ENCODE measurements at regions not wholly inside any gene's neighbourhood (a gene's known extent, or its start where the extent isn't known, plus 50 kb on each side); places are given as distances from the start of the nearest gene placed in this dataset.

- TF ChIP-seq, protein P1, sequence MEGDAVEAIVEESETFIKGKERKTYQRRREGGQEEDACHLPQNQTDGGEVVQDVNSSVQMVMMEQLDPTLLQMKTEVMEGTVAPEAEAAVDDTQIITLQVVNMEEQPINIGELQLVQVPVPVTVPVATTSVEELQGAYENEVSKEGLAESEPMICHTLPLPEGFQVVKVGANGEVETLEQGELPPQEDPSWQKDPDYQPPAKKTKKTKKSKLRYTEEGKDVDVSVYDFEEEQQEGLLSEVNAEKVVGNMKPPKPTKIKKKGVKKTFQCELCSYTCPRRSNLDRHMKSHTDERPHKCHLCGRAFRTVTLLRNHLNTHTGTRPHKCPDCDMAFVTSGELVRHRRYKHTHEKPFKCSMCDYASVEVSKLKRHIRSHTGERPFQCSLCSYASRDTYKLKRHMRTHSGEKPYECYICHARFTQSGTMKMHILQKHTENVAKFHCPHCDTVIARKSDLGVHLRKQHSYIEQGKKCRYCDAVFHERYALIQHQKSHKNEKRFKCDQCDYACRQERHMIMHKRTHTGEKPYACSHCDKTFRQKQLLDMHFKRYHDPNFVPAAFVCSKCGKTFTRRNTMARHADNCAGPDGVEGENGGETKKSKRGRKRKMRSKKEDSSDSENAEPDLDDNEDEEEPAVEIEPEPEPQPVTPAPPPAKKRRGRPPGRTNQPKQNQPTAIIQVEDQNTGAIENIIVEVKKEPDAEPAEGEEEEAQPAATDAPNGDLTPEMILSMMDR (conservative IDR thresholded peaks at IDR 0.05; ENCODE audit: control insufficient read depth, insufficient read depth, low read depth, low read length) = no peak
- no peak for DNase-seq (ENCODE audit: low read depth)
- no peak overlapping the region for H3K4me3 ChIP-seq (ENCODE audit: control insufficient read depth, low read depth, low read length)
Measured at GRCh38 chr5:4410151-4410550, 730.0 kb upstream of the ADAMTS16 start.

DNA sequence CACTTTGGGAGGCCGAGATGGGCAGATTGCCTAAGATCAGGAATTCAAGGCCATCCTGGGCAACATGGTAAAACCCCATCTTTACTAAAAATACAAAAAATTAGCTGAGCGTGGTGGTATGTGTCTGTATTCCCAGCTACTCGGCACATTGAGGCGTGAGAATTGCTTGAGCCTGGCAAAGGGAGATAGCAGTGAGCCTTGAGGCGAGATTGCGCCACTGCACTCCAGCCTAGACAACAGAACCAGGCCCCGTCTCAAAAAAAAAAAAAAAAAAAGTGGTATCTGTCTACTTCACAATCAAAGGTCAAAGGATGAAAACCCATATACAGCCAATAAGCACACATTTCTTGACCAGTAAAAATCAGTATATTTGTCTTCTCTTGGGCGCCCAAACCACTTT is 728.5 kb upstream of the ADAMTS16 start:
- DNase-seq (ENCODE audit: low read depth) = no peak
- H3K4me3 ChIP-seq (ENCODE audit: control insufficient read depth, low read depth, low read length) = no peak overlapping the region
- TF ChIP-seq, protein P1 (conservative IDR thresholded peaks at IDR 0.05; ENCODE audit: control insufficient read depth, insufficient read depth, low read depth, low read length) = no peak

- TF ChIP-seq, protein P1 (conservative IDR thresholded peaks at IDR 0.05; ENCODE audit: control insufficient read depth, insufficient read depth, low read depth, low read length) = no peak
- H3K4me3 ChIP-seq (ENCODE audit: control insufficient read depth, low read depth, low read length) = no peak overlapping the region
- no peak for DNase-seq (ENCODE audit: low read depth)
Measured at GRCh38 chr5:4413996-4414395, 726.1 kb upstream of the ADAMTS16 start.

- DNase-seq (ENCODE audit: low read depth) = no peak
- TF ChIP-seq, protein P1 (conservative IDR thresholded peaks at IDR 0.05; ENCODE audit: control insufficient read depth, insufficient read depth, low read depth, low read length) = no peak
- no peak overlapping the region for H3K4me3 ChIP-seq (ENCODE audit: control insufficient read depth, low read depth, low read length)
Measured at GRCh38 chr5:4418084-4418483, 722.0 kb upstream of the ADAMTS16 start.

GRCh38 chr5:4419281-4419680 is 720.8 kb upstream of the ADAMTS16 start:
- TF ChIP-seq, protein P1 (conservative IDR thresholded peaks at IDR 0.05; ENCODE audit: control insufficient read depth, insufficient read depth, low read depth, low read length) = no peak
- DNase-seq (ENCODE audit: low read depth) = no peak
- H3K4me3 ChIP-seq (ENCODE audit: control insufficient read depth, low read depth, low read length) = no peak overlapping the region

DNA sequence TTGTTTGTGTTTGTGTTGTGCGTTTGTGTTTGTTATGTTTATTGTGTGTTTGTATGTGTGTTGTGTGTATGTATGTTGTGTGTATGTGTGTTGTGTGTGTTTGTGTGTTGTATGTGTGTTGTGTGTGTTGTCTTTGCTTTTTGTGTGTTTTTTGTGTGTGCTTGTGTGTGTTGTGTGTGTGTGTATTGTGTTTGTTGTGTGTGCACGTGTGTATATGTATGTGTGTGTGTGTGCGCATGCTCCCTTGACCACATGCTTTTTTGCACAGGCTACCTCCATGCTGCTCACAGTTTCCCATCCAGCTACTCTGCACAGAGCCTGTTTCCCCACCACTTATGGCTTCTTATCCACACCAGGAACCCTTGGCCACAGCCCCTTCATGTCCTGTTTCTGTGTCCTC is 720.0 kb upstream of the ADAMTS16 start:
- no peak overlapping the region for H3K4me3 ChIP-seq (ENCODE audit: control insufficient read depth, low read depth, low read length)
- TF ChIP-seq, protein P1 (conservative IDR thresholded peaks at IDR 0.05; ENCODE audit: control insufficient read depth, insufficient read depth, low read depth, low read length) = no peak
- no peak for DNase-seq (ENCODE audit: low read depth)

GRCh38 chr5:4420681-4421080 is 719.4 kb upstream of the ADAMTS16 start:
- no peak overlapping the region for H3K4me3 ChIP-seq (ENCODE audit: control insufficient read depth, low read depth, low read length)
- no peak for DNase-seq (ENCODE audit: low read depth)
- TF ChIP-seq, protein P1 (conservative IDR thresholded peaks at IDR 0.05; ENCODE audit: control insufficient read depth, insufficient read depth, low read depth, low read length) = no peak
